OCI-LY3 (cell line): ENCODE measurements at regions not wholly inside any gene's neighbourhood (a gene's known extent, or its start where the extent isn't known, plus 50 kb on each side); places are given as distances from the start of the nearest gene placed in this dataset.

Experiments
- H2AFZ ChIP-seq: fragments of 200-600, 300-600 bp; shearing (Covaris generic); 2 replicates; pipeline ENCODE4 v1.6.0; 2014; ENCODE audit warnings: antibody characterized with exemption, low read depth, low read length
- H3K27ac ChIP-seq: fragments of 200-600, 300-600 bp; sonication (generic); 2 replicates; pipeline ENCODE4 v1.5.1; 2014; ENCODE audit warnings: mild to moderate bottlenecking, low read length, moderate library complexity, mixed read lengths
- H3K27me3 ChIP-seq: fragments of 200-600, 300-600 bp; sonication (generic); 2 replicates; pipeline ENCODE4 v1.6.1; 2014; ENCODE audit warnings: low read depth, low read length, mixed read lengths
- H3K36me3 ChIP-seq: fragments of 200-600, 300-600 bp; sonication (generic); replicated peaks from 2 replicates; pipeline ENCODE3; 2014; ENCODE audit warnings: low read depth, low read length, mixed read lengths
- H3K4me1 ChIP-seq: fragments of 300-600, 200-600 bp; sonication (generic); 2 replicates; pipeline ENCODE4 v1.6.1; 2014; ENCODE audit warnings: low read length, mixed read lengths
- H3K4me2 ChIP-seq: fragments of 200-600, 300-600 bp; sonication (generic); 2 replicates; pipeline ENCODE4 v1.6.1; 2014; ENCODE audit warnings: low read length, mixed read lengths
- H3K4me3 ChIP-seq: fragments of 300-600, 200-600 bp; sonication (generic); 2 replicates; pipeline ENCODE4 v1.5.1; 2014; ENCODE audit warnings: antibody characterized with exemption, mild to moderate bottlenecking, low read length, moderate library complexity
- H3K79me2 ChIP-seq: fragments of 300-600, 200-600 bp; shearing (Covaris generic); 2 replicates; pipeline ENCODE4 v1.6.1; 2014; ENCODE audit warnings: mild to moderate bottlenecking, low read length, mixed read lengths
- H3K9ac ChIP-seq: fragments of 300-600, 200-600 bp; shearing (Covaris generic); 2 replicates; pipeline ENCODE4 v1.6.0; 2014; ENCODE audit warnings: mild to moderate bottlenecking, low read length, moderate library complexity
- H3K9me3 ChIP-seq: fragments of 200-600, 300-600 bp; shearing (Covaris generic); 2 replicates; pipeline ENCODE4 v1.6.1; 2014; ENCODE audit warnings: low read length, mixed read lengths; ENCODE audit not compliant: insufficient read depth
- H4K20me1 ChIP-seq: fragments of 200-600, 300-600 bp; sonication (generic); 2 replicates; pipeline ENCODE4 v1.6.1; 2016; ENCODE audit warnings: low read length, mixed read lengths; ENCODE audit not compliant: insufficient read depth
- CTCF ChIP-seq: fragments of 200-600, 300-600 bp; sonication (generic); IDR thresholded peaks from 2 replicates; pipeline ENCODE4 v1.5.1; 2014; ENCODE audit warnings: antibody characterized with exemption, low read length, low read depth
- EZH2phosphoT487 ChIP-seq: fragments of 200-600 bp; shearing (Covaris generic); IDR thresholded peaks from 2 replicates; pipeline ENCODE4 v1.6.1; 2018; ENCODE audit warnings: antibody characterized with exemption, mixed run types, low read depth

- no peak overlapping the region for H3K9ac ChIP-seq
- no peaks in the 10 kb centered on the region for H3K36me3 ChIP-seq
- TF ChIP-seq CTCF (no peak), EZH2phosphoT487 (no peak)
- no peak overlapping the region for H2AFZ ChIP-seq
- peaks cover 18% of the 10 kb centered on the region for H3K4me1 ChIP-seq
- H3K27me3 ChIP-seq: no peaks in the 10 kb centered on the region
- H3K79me2 ChIP-seq: no peaks in the 10 kb centered on the region
- H3K4me2 ChIP-seq: peak overlapping the region; percentile 35; the same call in 1 of the 2 replicates
- no peaks in the 10 kb centered on the region for H3K9me3 ChIP-seq
- H3K27ac ChIP-seq: no peak overlapping the region
- no peak overlapping the region for H3K4me3 ChIP-seq
- no peaks in the 10 kb centered on the region for H4K20me1 ChIP-seq
Observed at GRCh38 chr12:105975351-105975750, 163.4 kb downstream of the NUAK1 start.

- peaks cover 18% of the 10 kb centered on the region for H3K4me1 ChIP-seq
- H3K9ac ChIP-seq: no peak overlapping the region
- H3K4me3 ChIP-seq: no peak overlapping the region
- no peak overlapping the region for H3K4me2 ChIP-seq
- H2AFZ ChIP-seq: no peak overlapping the region
- H3K9me3 ChIP-seq: no peaks in the 10 kb centered on the region
- H4K20me1 ChIP-seq: no peaks in the 10 kb centered on the region
- H3K27me3 ChIP-seq: no peaks in the 10 kb centered on the region
- no peaks in the 10 kb centered on the region for H3K36me3 ChIP-seq
- no peaks in the 10 kb centered on the region for H3K79me2 ChIP-seq
- TF ChIP-seq EZH2phosphoT487: no peak
- no peak for TF ChIP-seq CTCF
- no peak overlapping the region for H3K27ac ChIP-seq
Observed at GRCh38 chr12:105977236-105977635, 161.5 kb downstream of the NUAK1 start.

GRCh38 chr12:105977652-105978051 lies 161.1 kb downstream of the NUAK1 start:
- Histone ChIP-seq H3K9me3 (no peaks in the 10 kb centered on the region), H3K4me1 (peaks cover 20% of the 10 kb centered on the region)
- TF ChIP-seq CTCF (no peak), EZH2phosphoT487 (no peak)

GRCh38 chr12:105978276-105978675 lies 160.5 kb downstream of the NUAK1 start:
- H2AFZ ChIP-seq: no peak overlapping the region
- H3K36me3 ChIP-seq: no peaks in the 10 kb centered on the region
- H3K79me2 ChIP-seq: no peaks in the 10 kb centered on the region
- H3K9ac ChIP-seq: no peak overlapping the region
- H3K4me3 ChIP-seq: no peak overlapping the region
- TF ChIP-seq CTCF: no peak
- no peak for TF ChIP-seq EZH2phosphoT487
- H3K27me3 ChIP-seq: no peaks in the 10 kb centered on the region
- peaks cover 27% of the 10 kb centered on the region for H3K4me1 ChIP-seq
- H3K9me3 ChIP-seq: no peaks in the 10 kb centered on the region
- no peak overlapping the region for H3K27ac ChIP-seq
- no peak overlapping the region for H3K4me2 ChIP-seq
- H4K20me1 ChIP-seq: no peaks in the 10 kb centered on the region

More at GRCh38 chr12:105977652-105978051, 161.1 kb downstream of the NUAK1 start:
- Histone ChIP-seq H2AFZ (no peak overlapping the region), H3K27me3 (no peaks in the 10 kb centered on the region), H3K9ac (no peak overlapping the region), H3K27ac (no peak overlapping the region), H3K4me2 (no peak overlapping the region), H3K79me2 (no peaks in the 10 kb centered on the region), H3K4me3 (no peak overlapping the region), H3K36me3 (no peaks in the 10 kb centered on the region), H4K20me1 (no peaks in the 10 kb centered on the region)
